ENCODE measurements at regions not wholly inside any gene's neighbourhood (a gene's known extent, or its start where the extent isn't known, plus 50 kb on each side); places are given as distances from the start of the nearest gene placed in this dataset.
"Not testable (repeated sequence)": the region's sequence is repeated elsewhere in the genome, so short reads cannot be mapped to it uniquely, and the experiment has no call there.

DNA sequence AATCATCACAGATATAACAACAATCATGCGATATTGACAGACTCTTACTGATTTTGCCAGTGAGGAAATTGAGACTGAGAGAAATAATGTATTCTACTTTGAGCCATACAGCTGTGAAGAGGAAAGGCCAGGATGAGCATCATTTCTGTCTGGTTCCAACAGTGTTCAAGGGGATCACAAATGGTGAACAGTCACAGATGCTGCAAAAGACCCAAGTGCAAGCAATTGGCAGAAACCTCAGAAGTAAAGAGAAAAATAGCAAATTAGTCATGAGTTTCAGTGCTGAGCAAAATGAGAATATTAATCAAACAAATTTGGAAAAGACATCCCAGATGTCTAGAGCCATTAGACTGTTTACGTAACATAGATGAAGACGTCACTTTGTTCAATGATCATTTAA lies 114.1 kb downstream of the RAB38 start:
- DNase-seq = no peak

DNA sequence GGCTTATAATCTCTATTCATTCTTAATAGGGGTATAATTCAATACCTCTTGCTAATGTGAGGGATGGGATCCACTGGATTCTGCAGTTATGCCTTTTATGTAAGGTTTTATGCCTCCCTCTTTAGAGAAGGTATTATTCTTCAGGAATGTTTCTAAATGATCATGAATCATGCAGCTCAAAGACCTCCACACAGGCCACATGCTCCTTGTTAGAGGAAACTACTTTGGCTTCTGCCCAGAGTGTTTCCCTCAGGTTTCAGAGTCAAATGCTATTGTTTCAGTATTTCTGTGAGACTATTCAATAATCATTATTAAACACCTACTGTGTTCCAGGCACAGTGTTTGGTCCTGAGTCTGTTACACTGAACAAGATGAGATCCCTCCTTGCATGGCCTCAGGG lies 115.9 kb downstream of the RAB38 start:
- DNase-seq = no peak

DNA sequence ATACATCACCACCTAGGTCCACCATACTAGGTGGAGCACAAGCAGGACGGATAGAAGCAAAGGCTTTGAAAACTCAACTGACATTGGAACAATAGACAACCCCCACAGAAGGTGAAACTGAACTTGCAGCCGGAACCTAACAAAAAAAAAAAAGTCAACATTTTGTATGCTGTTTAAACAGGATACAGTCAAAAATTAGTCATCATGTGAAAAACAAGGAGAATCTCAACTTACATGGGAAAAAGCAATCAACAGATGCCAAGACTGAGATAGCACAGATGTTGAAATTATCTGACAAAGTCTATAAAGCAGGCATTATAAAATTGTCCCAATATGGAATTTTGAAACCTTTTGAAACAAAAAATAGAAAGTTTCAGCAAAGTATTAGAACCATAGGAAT lies 123.8 kb downstream of the RAB38 start:
- DNase-seq = no peak

DNA sequence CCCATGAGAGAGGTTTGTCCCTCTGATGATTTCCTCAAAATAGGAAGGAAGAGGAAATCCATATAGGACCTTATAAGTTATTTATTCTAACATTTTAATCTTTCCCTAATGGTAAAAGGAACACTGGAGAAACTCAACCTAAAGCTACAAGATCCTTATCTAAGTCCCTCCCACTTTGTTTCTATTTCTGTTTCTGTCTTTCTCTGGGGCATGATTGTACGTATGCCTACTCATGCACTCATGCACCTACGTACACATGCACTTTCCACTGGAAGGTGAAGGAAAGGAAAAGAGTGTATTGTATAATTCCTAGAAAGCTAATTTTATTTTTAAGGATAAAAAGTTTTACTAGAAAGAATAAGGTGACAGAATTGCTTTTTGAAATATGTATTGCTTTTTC lies 125.0 kb downstream of the RAB38 start:
- DNase-seq = no peak

DNA sequence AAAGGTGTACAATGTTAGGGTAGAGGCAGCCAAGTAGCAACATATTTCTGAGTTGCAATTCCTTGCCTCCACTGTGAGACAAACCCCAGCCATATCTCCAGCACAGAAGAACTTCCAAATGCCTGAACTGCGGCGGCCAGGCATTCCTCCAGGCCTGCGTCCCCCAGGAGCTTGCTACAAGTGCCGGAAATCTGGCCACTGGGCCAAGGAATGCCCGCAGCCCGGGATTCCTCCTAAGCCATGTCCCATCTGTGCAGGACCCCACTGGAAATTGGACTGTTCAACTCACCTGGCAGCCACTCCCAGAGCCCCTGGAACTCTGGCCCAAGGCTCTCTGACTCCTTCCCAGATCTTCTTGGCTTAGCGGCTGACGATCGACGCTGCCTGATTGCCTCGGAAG lies 130.0 kb downstream of the RAB38 start:
- not testable (repeated sequence) for DNase-seq

DNA sequence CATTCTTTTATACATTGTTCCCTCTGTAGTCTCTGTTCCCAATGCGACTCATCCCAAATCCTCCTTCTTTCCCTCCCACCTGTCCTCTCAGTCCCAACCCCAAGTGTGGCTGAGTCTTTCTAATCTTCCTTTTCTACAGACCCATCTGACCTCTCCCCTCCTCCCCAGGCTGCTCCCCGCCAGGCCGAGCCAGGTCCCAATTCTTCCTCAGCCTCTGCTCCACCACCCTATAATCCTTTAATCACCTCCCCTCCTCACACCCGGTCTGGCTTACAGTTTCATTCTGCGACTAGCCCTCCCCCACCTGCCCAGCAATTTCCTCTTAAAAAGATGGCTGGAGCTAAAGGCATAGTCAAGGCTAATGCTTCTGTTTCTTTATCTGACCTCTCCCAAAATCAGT lies 130.6 kb downstream of the RAB38 start:
- DNase-seq = not testable (repeated sequence)

DNA sequence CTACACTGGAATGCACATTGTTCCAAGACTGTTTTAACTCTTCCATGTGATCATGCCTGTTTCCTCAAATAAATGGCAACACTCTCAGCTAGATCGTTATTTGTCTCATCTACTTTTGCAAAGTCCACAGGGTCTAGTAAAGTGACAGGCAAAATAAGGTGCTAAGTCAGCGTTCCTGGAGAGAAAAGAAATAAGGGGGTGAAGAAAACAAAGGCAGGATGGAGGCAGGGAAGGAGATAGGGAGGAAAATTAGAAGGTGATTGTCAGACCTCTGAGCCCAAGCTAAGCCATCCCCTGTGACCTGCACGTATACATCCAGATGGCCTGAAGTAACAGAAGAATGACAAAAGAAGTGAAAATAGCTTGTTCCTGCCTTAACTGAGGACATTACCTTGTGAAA lies 132.1 kb downstream of the RAB38 start:
- no peak for DNase-seq

DNA sequence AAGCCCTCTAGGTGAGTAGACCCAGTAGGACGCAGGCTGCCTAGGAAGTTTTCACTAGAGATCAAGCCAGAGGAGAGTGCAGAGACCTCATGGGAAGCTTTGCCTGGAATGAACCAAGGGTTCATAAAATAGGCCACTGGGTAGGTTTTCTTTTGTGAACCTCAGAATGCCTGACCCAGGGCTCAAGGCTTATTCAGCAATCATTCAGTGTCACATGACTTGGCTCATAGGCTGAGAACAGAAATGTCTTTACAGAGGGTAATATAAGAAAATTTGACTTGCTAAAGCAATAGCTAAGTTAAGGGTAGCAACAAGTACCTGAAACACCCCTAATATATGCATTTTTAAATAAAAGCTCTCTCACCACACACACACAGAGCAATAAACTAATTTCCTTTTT lies 132.6 kb downstream of the RAB38 start:
- DNase-seq = no peak

DNA sequence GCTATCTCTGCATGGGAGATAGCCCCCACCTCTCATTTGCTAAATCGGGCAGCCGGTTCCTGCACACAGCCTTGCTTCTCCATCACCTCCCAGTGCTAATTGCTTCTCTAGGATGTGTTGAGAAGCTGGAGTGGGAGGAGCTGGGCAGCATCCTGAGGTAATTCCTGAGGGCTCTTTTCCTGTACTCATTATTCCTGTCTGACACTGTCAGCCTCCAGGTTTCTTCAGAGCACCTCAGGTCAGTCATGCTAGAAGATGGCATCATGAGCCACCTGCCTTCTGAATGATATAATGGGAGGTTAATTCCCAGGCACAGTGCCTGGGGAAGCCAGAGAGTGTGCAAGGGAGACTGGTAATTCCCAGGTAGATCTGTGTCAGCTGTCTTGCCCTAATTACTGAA lies 133.0 kb downstream of the RAB38 start:
- no peak for DNase-seq

DNA sequence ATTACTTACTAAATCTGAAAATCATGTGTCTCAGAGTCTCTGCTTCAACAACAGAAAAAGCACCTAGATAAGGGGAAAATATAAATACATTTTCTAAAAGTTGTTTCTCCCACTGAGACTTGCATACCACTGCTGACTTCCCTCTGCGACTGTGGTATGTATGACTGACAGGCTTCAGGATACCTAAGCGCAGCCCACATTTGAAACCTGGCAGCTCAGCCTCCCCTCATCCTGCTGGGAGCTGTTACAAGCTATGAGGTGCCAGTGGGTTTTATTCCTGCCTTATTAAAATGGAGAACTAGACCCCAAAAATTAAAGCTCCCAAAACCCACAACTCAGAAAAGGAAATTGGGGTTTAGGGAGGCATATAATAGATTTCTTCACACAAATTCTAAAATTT lies 133.6 kb downstream of the RAB38 start:
- DNase-seq = no peak

DNA sequence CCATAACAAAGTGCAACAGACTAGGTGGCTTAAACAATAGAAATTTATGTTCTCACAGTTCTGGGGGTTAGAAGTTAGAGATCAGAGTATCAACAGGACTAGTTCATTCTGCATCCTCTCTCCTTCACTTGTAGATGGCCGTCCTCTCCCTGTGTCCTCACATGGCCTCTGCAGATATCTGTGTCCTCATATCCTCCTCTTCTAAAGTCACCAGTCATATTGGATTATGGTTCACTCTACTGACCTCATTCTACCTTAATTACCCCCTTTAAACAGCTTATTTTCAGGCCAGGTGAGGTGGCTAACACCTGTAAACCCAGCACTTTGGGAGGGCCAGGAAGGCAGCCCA lies 135.1 kb downstream of the RAB38 start:
- no peak for DNase-seq

DNA sequence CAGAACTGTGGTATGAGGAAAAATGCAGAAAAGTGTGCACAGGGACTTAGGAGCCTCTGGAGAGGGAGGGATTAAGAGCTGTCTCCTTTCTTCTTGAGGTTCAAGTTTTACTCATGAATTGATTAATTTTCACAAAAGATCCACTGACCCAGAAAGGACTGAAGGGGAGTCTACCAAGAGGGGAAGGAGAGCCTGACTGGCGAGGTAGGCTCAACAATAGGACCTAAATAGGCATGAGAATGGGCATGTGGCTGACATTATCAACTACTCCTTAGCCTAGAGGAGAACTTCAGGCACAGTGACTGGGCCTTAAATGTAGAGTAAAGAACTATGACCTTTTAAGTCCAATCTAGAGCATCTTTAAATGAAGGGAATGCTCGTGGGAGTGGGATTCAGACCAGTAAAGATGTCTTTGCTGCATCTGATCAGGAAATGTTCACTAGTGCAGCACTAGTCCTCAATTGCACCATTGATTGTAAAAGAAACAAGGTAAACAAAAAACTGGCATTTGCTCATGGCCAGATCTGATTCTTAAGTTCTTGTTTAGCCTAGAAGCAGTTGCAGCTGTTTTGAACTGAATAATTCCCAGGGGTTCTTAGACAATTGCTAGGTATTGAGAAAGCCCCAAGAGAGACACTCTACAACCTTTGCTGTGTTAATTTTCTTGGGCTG lies 135.6 kb downstream of the RAB38 start:
- DNase-seq = no peak

DNA sequence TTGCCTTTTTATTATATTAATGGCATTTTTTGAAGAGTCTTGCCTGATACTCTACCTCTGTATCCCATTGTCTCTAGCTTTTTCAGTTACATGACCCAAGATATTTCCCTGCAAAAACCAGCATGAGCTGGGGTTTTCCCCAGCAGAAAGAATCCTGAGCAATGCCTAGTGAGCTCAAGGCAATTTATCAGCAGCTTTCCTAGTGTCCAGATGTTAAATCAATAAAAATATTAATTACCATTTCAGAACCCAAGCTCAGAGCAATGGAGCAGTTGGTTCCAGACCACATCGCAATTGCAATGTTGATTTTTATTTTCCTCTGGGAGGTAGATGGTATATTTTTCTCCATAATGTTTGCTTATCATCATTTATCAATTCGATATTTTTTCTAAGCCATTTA lies 137.2 kb downstream of the RAB38 start:
- DNase-seq = no peak

DNA sequence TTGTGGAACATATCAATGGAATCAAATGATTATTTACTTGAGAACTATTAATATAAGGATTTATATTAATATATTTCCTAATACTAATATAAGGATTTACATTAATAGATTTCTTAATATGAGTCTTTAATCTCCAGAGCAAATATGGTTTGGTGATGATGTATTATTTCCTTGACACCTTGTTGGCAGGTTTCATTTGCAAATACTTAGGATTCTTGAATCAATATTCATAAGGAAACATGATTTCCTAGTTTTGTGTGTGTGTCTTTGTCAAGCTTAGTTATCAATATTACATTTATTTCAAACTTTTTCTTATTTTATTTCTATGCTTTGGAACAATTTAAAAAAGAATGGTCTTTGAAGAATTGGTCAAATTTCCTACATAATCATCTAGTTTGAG lies 138.5 kb downstream of the RAB38 start:
- DNase-seq = no peak

DNA sequence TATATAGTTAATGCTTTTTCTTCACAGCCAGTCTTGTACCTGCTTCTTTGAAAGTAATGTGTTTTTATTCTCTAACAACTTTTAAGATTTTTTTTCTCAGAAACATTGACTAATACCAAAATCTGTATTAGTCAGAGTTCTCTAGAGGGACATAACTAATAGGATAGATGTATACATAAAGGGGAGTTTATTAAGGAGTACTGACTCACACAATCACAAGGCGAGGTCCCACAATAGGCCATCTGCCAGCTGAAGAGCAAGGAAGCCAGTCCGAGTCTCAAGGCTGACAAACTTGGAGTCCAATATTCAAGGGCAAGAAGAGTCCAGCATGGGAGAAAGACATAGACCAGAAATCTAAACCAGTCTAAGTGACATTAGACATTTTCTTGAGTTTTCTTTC lies 140.0 kb downstream of the RAB38 start:
- DNase-seq = no peak

DNA sequence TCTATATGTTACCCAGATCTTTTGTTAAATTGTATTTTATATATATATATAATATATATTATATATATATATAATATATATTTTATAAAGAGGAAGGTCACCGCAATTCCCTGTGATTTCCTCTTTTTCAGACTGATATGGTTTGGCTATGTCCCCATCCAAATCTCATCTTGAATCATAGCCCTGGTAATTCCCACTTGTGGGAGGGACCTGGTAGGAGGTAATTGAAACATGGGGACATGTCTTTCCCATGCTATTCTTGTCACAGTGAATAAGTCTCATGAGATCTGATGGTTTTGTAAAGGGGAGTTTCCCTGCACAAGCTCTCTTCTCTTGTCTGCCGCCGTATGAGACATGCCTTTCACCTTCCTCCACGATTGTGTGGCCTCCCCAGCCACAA lies 157.6 kb downstream of the RAB38 start:
- DNase-seq = no peak

DNA sequence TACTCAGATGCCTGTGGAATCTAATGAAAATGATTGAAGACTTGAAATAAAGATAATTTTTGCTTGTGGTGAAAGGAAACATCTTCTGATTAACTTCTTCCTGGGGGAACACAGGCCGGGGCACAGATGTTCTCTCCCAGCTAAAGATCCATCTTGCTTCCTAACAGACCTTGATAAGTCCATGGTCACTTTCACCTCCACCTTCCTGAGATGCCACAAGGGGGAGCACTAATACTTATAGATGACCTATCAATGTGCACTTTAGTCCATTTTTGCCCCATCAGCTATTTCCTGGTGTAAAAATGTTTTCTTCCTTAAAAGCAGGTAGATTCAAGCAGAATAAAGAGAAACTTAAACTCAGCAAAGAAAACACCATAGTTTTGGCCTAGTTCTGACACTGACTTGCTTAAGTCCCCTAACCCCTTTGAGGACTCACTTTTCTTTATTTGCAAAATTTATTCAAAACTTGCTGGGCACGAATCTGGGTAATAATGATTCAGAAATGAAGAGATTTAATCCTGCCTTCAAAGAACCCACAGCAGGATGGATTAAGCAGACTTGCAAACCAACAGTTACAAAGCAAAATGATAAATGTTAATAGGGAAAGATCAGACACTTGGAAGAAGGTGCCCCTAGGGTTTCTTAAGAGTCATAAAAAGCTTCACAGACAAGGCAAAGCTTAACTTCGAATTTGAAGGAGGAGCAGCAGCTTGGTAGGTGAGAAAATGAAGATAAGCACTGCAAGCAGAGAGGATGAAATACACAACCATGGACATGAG lies 158.7 kb downstream of the RAB38 start:
- peak; percentile 23 for DNase-seq

DNA sequence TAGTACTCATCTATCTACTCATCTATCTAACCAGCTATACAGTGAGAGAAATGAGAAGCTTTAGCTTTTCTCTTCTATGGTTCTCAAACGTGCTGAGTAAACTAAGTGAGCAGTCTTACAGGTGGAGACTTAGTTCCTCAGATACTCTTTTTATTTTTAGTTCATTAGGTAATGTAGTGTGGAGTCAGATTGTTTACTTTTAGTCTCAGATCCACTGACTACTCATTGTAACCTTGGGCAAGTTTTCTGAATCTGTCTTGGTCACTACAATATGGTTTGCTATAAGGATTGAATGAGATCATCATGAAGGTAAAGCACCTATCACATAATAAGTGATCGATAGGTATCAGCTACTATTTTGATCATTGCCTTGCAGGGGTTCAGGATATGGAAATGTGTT lies 160.1 kb downstream of the RAB38 start:
- DNase-seq = no peak

DNA sequence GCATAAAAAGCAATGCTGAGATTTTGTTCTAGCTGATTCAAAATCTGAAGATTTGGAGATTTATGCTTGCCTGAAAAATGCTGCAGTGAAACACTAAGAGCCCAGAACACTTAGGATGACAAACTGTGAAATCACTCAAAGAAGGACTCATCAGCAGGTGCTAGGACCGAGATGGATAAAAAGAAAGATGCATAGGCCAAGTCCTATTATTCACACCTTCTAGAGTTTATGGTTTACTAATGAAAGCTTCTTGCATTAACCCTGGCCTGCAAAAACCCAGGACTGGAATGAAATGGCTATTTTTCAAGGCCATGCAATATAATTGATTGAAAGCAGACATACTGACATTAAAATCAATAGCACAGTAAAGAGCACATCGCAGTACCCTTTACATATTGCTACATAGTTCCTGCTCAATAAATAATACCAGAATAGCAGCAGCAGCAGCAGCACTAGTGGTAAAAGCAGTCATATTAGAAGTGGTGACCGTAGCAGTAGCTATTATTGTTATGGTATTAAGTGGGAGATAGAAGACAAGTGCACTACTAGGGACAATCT lies 161.7 kb downstream of the RAB38 start:
- DNase-seq = no peak

DNA sequence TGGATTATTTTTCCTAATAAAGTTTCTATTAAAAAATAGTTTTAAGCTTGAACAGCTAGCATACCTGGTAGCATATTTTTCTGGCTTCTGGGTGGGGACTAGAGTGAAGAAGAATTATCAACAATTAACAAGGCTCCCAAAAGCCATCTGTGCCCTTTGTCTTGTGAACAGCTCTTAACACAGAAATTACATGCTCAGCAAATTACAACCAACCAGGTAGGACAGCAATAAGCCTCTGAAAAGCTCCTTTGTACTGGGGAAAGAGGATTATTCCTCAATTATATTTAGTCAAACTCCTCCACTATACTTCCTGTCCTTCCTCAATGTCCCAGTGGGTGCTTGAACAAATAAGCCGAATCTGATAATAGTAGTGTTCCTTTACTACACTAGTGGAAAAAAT lies 162.8 kb downstream of the RAB38 start:
- no peak for DNase-seq

DNA sequence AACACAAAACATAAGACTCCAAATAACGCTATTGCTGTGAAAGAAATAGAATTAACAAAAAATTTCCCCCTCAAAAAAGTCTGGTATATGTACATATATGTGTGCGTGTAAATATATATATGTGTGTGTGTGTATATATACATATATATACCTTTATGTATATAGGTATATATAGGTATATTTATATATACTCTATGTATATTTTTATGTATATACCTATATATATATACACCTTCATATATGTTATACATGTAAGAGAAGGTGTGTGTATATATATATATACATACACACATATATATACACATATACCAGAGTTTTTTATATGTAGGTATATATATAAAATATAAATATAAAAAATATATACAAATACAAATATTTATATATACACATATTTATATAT lies 199.2 kb downstream of the RAB38 start:
- no peak for DNase-seq

DNA sequence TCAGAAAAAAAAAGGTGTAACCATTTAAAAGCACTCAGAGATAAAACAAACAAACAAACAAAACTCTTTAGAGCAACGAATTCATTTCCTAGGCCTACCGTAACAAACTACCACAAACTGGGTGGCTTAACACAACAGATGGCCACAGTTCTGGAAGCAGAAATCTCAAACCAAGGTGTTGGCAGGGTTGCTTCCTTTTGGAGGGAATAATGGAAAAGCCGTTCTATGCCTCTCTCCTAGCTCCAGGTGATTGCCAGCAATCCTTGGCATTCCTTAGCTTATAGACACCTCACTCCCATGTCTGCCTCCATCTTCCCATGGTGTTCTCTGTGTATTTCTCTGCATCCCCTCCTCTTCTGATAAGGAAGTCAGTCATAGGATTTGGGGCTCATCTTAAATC lies 200.4 kb downstream of the RAB38 start:
- DNase-seq = no peak

DNA sequence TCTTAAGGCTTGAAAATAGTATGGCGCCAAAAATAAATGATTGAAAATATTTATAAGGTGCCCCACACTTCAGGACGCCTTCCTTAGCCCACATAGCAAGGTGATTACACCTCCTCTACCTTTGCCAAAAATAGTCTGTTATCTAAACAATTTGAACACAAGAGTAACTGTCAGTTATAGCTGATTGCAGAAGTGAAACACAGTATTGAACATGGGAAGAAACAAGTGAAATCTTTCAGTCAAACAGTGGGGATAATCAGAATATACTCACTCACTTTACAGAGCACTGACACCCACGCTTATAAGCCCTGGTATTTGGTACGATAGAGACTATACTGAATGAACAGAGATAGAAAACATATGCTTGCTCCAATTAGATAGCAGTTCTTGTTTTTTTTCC lies 203.1 kb downstream of the RAB38 start:
- no peak for DNase-seq

DNA sequence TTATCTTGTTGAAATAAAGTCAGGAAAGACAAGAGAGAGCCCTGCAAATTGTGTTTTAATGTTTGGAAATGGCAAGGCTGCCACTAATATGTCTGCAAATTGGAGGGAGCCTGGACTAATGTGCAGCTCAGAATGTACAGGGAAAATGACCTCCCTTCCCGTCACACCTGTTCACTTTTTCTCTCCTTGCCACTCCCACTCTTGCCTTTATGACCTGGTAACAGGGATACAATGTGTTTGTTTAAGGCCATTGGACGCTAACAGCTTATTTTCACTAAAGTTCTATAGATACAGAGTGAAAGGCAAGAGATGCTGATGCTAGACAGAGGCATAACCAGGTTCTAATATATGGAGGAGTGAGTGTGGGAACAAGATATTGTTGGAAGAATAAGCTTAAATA lies 203.9 kb downstream of the RAB38 start:
- DNase-seq = no peak

DNA sequence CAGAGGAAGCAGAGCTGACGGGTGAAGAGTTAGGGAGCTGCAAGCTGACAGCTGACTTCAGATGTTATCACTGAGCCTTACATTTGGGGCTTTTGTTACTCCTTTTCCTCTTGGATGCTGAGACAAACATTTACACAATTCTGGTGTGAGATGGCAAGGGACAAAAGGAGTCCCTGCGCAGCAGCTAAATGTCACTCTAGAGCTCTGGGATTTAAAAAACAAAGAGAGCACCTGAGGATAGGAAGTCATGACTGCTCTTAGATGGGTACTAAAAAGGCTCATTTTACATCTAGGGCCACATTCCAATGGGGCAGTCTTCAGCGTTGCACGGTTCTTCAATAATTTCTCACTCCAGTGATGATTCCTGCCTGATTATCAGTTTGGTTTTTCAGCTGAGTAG lies 204.5 kb downstream of the RAB38 start:
- DNase-seq = no peak

All from stimulated activated CD4-positive, alpha-beta T cell treated with anti-CD3 and anti-CD28 coated beads, Interleukin-4, amount 100 ng/mL, for 1 hour (primary cell).